SK-N-SH (cell line): ENCODE measurements at regions not wholly inside any gene's neighbourhood (a gene's known extent, or its start where the extent isn't known, plus 50 kb on each side); places are given as distances from the start of the nearest gene placed in this dataset.

Source experiments
- CTCF ChIP-seq: fragments of 200-600 bp; sonication (generic); IDR thresholded peaks from 2 replicates; pipeline ENCODE4 v1.6.1; 2017; ENCODE audit warnings: antibody characterized with exemption, mild to moderate bottlenecking, moderate library complexity
- EP300 ChIP-seq, 2 experiments: IDR thresholded peaks; 2 replicates each; pipeline versions ENCODE4 v1.4.0 to v1.6.1; 2012; ENCODE audit warnings: borderline replicate concordance in 1 of 2, low read depth in 1 of 2, low read length in 1 of 2
- GABPA ChIP-seq: IDR thresholded peaks from 2 replicates; pipeline ENCODE4 v1.4.0; 2012; ENCODE audit warnings: low read depth, mild to moderate bottlenecking
- MAX ChIP-seq: IDR thresholded peaks from 2 replicates; pipeline ENCODE4 v1.4.0; 2012; ENCODE audit warnings: low read depth
- POLR2AphosphoS5 ChIP-seq: IDR thresholded peaks from 2 replicates; pipeline ENCODE4 v1.6.1; 2012; ENCODE audit warnings: low read depth, low read length
- RAD21 ChIP-seq: IDR thresholded peaks from 2 replicates; pipeline ENCODE4 v1.6.1; 2012; ENCODE audit warnings: mild to moderate bottlenecking, low read length
- RFX5 ChIP-seq: IDR thresholded peaks from 2 replicates; pipeline ENCODE4 v1.6.1; 2012; ENCODE audit warnings: mild to moderate bottlenecking, improper control_type of control experiment, low read length
- TAF1 ChIP-seq: IDR thresholded peaks from 2 replicates; pipeline ENCODE4 v1.6.1; 2012; ENCODE audit warnings: low read depth, mild to moderate bottlenecking, low read length, moderate library complexity, borderline replicate concordance
- USF2 ChIP-seq: fragments of 150-350 bp; IDR thresholded peaks from 2 replicates; pipeline ENCODE4 v1.6.1; 2017; ENCODE audit warnings: antibody characterized with exemption, low read length, low read depth, borderline replicate concordance
- YY1 ChIP-seq: IDR thresholded peaks from 2 replicates; pipeline ENCODE4 v1.4.0; 2012; ENCODE audit warnings: low read depth, mild to moderate bottlenecking

GRCh38 chr3:20490996-20491395 lies 305.0 kb upstream of the SGO1 start:
- TF ChIP-seq RFX5 (no peak), MAX (no peak), CTCF (no peak), YY1 (no peak), USF2 (no peak), GABPA (no peak), POLR2AphosphoS5 (no peak), TAF1 (no peak), EP300 (IDR thresholded peaks at IDR 0.05; ENCODE audit: borderline replicate concordance in 1 of 2, low read depth in 1 of 2, low read length in 1 of 2) (no peak), RAD21 (no peak)
